ENCODE measurements at regions not wholly inside any gene's neighbourhood (a gene's known extent, or its start where the extent isn't known, plus 50 kb on each side); places are given as distances from the start of the nearest gene placed in this dataset.

- no peak for DNase-seq
These were observed 87.2 kb upstream of the C1QTNF9B start for GRCh38 chr13:23984546-23984945.

- DNase-seq, result no peak
These were observed 87.8 kb upstream of the C1QTNF9B start for GRCh38 chr13:23985060-23985459.

- DNase-seq, result peak; percentile 49
These were observed 88.5 kb upstream of the C1QTNF9B start for GRCh38 chr13:23985839-23986238.

GRCh38 chr13:23986619-23987018, 89.3 kb upstream of the C1QTNF9B start:
- DNase-seq, result no peak

- no peak for DNase-seq
These were observed 90.1 kb upstream of the C1QTNF9B start for GRCh38 chr13:23987331-23987894.

GRCh38 chr13:23988546-23989122, 91.3 kb upstream of the C1QTNF9B start:
- no peak for DNase-seq

- DNase-seq, result no peak
These were observed 93.2 kb upstream of the C1QTNF9B start for GRCh38 chr13:23990455-23990854.

GRCh38 chr13:23991119-23991518, 93.8 kb upstream of the C1QTNF9B start:
- no peak for DNase-seq

GRCh38 chr13:23992781-23993679, 95.7 kb upstream of the C1QTNF9B start:
- no peak for DNase-seq

GRCh38 chr13:23993680-23993985, 96.3 kb upstream of the C1QTNF9B start:
- no peak for DNase-seq

- no peak for DNase-seq
These were observed 98.2 kb upstream of the C1QTNF9B start for GRCh38 chr13:23995283-23996073.

- DNase-seq, result no peak
These were observed 99.2 kb upstream of the C1QTNF9B start for GRCh38 chr13:23996456-23996855.

GRCh38 chr13:23999424-23999823, 102.1 kb upstream of the C1QTNF9B start:
- DNase-seq, result no peak

GRCh38 chr13:24002206-24002815, 105.0 kb upstream of the C1QTNF9B start:
- DNase-seq, result no peak

- DNase-seq, result no peak
These were observed 107.0 kb upstream of the C1QTNF9B start for GRCh38 chr13:24004142-24004899.

GRCh38 chr13:24004971-24005370, 107.7 kb upstream of the C1QTNF9B start:
- no peak for DNase-seq

- DNase-seq, result no peak
These were observed 108.5 kb upstream of the C1QTNF9B start for GRCh38 chr13:24005755-24006281.

GRCh38 chr13:24006520-24007248, 109.4 kb upstream of the C1QTNF9B start:
- no peak for DNase-seq

- no peak for DNase-seq
These were observed 110.8 kb upstream of the C1QTNF9B start for GRCh38 chr13:24007979-24008620.

- no peak for DNase-seq
These were observed 111.4 kb upstream of the C1QTNF9B start for GRCh38 chr13:24008679-24009078.

- no peak for DNase-seq
These were observed 114.0 kb upstream of the C1QTNF9B start for GRCh38 chr13:24011266-24011665.
